ENCODE measurements at regions not wholly inside any gene's neighbourhood (a gene's known extent, or its start where the extent isn't known, plus 50 kb on each side); places are given as distances from the start of the nearest gene placed in this dataset.

- Histone ChIP-seq H3K79me2 (ENCODE audit: insufficient read depth) (no peaks in the 10 kb centered on the region), H3K36me3 (ENCODE audit: low read depth) (no peaks in the 10 kb centered on the region), H2AFZ (no peak overlapping the region), H3K27me3 (replicated peaks; ENCODE audit: insufficient read depth) (no peaks in the 10 kb centered on the region), H3K9ac (no peak overlapping the region), H3K4me3 (no peak overlapping the region), H4K20me1 (ENCODE audit: insufficient read depth) (no peaks in the 10 kb centered on the region), H3K9me3 (ENCODE audit: low read depth) (no peaks in the 10 kb centered on the region), H3K9me2 (ENCODE audit: insufficient read depth) (no peaks in the 10 kb centered on the region), H3K4me2 (ENCODE audit: unreplicated experiment) (peak overlapping the region; percentile 20), H3F3A (ENCODE audit: insufficient read depth) (peaks cover 16% of the 10 kb centered on the region; the same call in 1 of the 2 replicates), H3K4me1 (ENCODE audit: insufficient read depth) (peaks cover 32% of the 10 kb centered on the region), H3K27ac (0 out of 2 replicates have a peak overlapping the region, but pooled peaks have one; percentile 6)
- TF ChIP-seq EZH2 (IDR thresholded peaks at IDR 0.05; ENCODE audit: insufficient read depth, poor library complexity, severe bottlenecking), result no peak
- 68 to 70% methylated on average over 18 of the region's 18 CpGs for WGBS, 2 experiments (ENCODE audit: low coverage in 1 of 2, low lambda C conversion rate in 2 of 2, missing lambda C conversion rate in 2 of 2)
- in situ Hi-C loops (cut with MboI), result no loop called here
- peak; percentile 50 for DNase-seq
Measured at GRCh38 chr22:48428631-48429371, 1398.9 kb downstream of the BRD1 start.

GRCh38 chr22:48427731-48428211 lies 1399.9 kb downstream of the BRD1 start:
- H3F3A ChIP-seq (ENCODE audit: insufficient read depth), result peaks cover 26% of the 10 kb centered on the region; the same call in 1 of the 2 replicates
- H3K36me3 ChIP-seq (ENCODE audit: low read depth), result no peaks in the 10 kb centered on the region
- no peaks in the 10 kb centered on the region for H3K9me3 ChIP-seq (ENCODE audit: low read depth)
- in situ Hi-C loops (cut with MboI), result no loop called here
- H3K27ac ChIP-seq, result no peak overlapping the region
- WGBS, 2 experiments (ENCODE audit: low coverage in 1 of 2, low lambda C conversion rate in 2 of 2, missing lambda C conversion rate in 2 of 2), result 74 to 80% methylated on average over 10 to 15 of the region's 15 CpGs
- DNase-seq, result no peak
- no peak overlapping the region for H2AFZ ChIP-seq
- no peaks in the 10 kb centered on the region for H4K20me1 ChIP-seq (ENCODE audit: insufficient read depth)
- H3K9me2 ChIP-seq (ENCODE audit: insufficient read depth), result no peaks in the 10 kb centered on the region
- H3K9ac ChIP-seq, result no peak overlapping the region
- no peak overlapping the region for H3K4me2 ChIP-seq (ENCODE audit: unreplicated experiment)
- no peak for TF ChIP-seq EZH2phosphoT487 (IDR thresholded peaks at IDR 0.05; ENCODE audit: insufficient read depth, low read depth)
- TF ChIP-seq EZH2 (IDR thresholded peaks at IDR 0.05; ENCODE audit: insufficient read depth, poor library complexity, severe bottlenecking), result no peak
- H3K79me2 ChIP-seq (ENCODE audit: insufficient read depth), result no peaks in the 10 kb centered on the region
- no peak overlapping the region for H3K4me3 ChIP-seq
- no peaks in the 10 kb centered on the region for H3K27me3 ChIP-seq (replicated peaks; ENCODE audit: insufficient read depth)
- peaks cover 38% of the 10 kb centered on the region for H3K4me1 ChIP-seq (ENCODE audit: insufficient read depth)

- Histone ChIP-seq H3K4me1 (ENCODE audit: insufficient read depth) (peaks cover 31% of the 10 kb centered on the region), H2AFZ (no peak overlapping the region), H3K27ac (no peak overlapping the region), H3K9me3 (ENCODE audit: low read depth) (no peaks in the 10 kb centered on the region), H3K9ac (no peak overlapping the region), H3K4me2 (ENCODE audit: unreplicated experiment) (no peak overlapping the region), H3K36me3 (ENCODE audit: low read depth) (no peaks in the 10 kb centered on the region), H3K9me2 (ENCODE audit: insufficient read depth) (no peaks in the 10 kb centered on the region), H3K4me3 (no peak overlapping the region), H3F3A (ENCODE audit: insufficient read depth) (peaks cover 28% of the 10 kb centered on the region; the same call in 1 of the 2 replicates), H3K27me3 (replicated peaks; ENCODE audit: insufficient read depth) (no peaks in the 10 kb centered on the region), H3K79me2 (ENCODE audit: insufficient read depth) (no peaks in the 10 kb centered on the region), H4K20me1 (ENCODE audit: insufficient read depth) (no peaks in the 10 kb centered on the region)
- in situ Hi-C loops (cut with MboI), result no loop called here
- DNase-seq, result no peak
- 87% methylated on average over 18 of the region's 18 CpGs for WGBS, 2 experiments (ENCODE audit: low coverage in 1 of 2, low lambda C conversion rate in 2 of 2, missing lambda C conversion rate in 2 of 2)
- no peak for TF ChIP-seq EZH2phosphoT487 (IDR thresholded peaks at IDR 0.05; ENCODE audit: insufficient read depth, low read depth)
- no peak for TF ChIP-seq EZH2 (IDR thresholded peaks at IDR 0.05; ENCODE audit: insufficient read depth, poor library complexity, severe bottlenecking)
Measured at GRCh38 chr22:48426466-48427380, 1401.0 kb downstream of the BRD1 start.

GRCh38 chr22:48425641-48426040 lies 1402.0 kb downstream of the BRD1 start:
- Histone ChIP-seq H3K4me2 (ENCODE audit: unreplicated experiment) (no peak overlapping the region), H3K9me2 (ENCODE audit: insufficient read depth) (no peaks in the 10 kb centered on the region), H4K20me1 (ENCODE audit: insufficient read depth) (no peaks in the 10 kb centered on the region), H3K27me3 (replicated peaks; ENCODE audit: insufficient read depth) (no peaks in the 10 kb centered on the region), H3K4me3 (no peak overlapping the region), H2AFZ (no peak overlapping the region), H3K79me2 (ENCODE audit: insufficient read depth) (no peaks in the 10 kb centered on the region), H3K4me1 (ENCODE audit: insufficient read depth) (peaks cover 31% of the 10 kb centered on the region), H3F3A (ENCODE audit: insufficient read depth) (peaks cover 28% of the 10 kb centered on the region; the same call in 1 of the 2 replicates), H3K27ac (no peak overlapping the region), H3K36me3 (ENCODE audit: low read depth) (no peaks in the 10 kb centered on the region), H3K9me3 (ENCODE audit: low read depth) (no peaks in the 10 kb centered on the region), H3K9ac (no peak overlapping the region)
- no peak for TF ChIP-seq EZH2 (IDR thresholded peaks at IDR 0.05; ENCODE audit: insufficient read depth, poor library complexity, severe bottlenecking)
- no peak for TF ChIP-seq EZH2phosphoT487 (IDR thresholded peaks at IDR 0.05; ENCODE audit: insufficient read depth, low read depth)
- 91 to 95% methylated on average over 12 of the region's 12 CpGs for WGBS, 2 experiments (ENCODE audit: low coverage in 1 of 2, low lambda C conversion rate in 2 of 2, missing lambda C conversion rate in 2 of 2)
- DNase-seq, result no peak
- in situ Hi-C loops (cut with MboI), result no loop called here
